GM21723 (cell line): ENCODE measurements at regions not wholly inside any gene's neighbourhood (a gene's known extent, or its start where the extent isn't known, plus 50 kb on each side); places are given as distances from the start of the nearest gene placed in this dataset.

Experiments
- ATAC-seq: cut with Tn5 transposase; IDR thresholded peaks from one replicate; pipeline ENCODE4 v1.9.1; 2021; ENCODE audit warnings: mild to moderate bottlenecking, moderate library complexity; ENCODE audit not compliant: unreplicated experiment

DNA sequence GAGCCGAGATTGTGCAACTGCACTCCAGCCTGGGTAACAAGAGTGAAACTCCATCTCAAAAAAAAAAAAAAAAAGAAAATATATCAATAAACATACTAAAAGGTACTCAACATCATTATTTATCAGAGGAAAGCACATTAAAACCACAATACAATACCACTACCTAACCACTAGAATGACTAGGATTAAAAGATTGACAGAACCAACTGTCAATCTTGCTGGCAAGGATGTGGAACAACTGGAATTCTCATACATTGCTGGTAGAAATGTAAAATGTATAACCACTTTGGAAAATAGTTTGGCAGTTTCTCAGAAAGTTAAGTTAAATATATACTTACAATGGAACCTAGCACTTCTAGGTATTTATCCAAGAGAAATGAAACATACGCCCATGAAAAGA lies 88.6 kb downstream of the B3GNT2 start:
- no peak for ATAC-seq

DNA sequence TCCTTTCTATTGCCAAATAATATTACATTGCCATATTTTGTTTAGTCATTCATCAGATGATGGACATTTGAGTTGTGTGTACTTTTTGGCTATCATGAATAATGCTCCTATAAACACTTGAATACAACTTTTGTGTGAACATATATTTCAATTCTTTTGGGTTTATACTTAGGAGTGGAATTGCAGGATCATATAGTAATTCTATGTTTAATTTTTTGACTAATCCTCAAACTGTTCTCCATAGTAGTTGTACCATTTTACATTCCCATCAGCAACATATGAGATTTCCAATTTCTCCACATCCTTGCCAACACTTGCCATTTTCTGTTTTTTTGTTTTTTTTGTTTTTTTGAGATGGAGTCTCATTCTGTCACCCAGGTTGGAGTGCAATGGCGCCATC lies 87.2 kb downstream of the B3GNT2 start:
- ATAC-seq, result no peak

DNA sequence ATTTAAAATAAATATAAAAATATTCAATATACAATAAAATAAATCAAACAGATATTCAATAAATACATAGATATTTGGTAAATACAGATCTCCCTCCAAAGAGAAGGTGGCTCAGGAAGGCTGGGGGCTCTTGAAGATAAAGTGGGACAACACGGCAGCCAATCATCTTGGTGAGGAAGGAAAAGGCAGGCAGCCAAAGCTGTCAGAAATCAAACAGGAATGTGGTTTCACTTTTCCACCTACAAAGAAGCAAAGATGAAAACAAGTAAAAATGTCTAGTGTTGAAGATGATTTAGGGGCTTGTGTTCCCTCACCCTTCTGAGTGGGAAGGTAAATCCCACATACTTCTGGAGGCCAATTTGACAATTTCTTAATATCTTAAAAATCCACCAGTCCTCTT lies 85.7 kb downstream of the B3GNT2 start:
- no peak for ATAC-seq

DNA sequence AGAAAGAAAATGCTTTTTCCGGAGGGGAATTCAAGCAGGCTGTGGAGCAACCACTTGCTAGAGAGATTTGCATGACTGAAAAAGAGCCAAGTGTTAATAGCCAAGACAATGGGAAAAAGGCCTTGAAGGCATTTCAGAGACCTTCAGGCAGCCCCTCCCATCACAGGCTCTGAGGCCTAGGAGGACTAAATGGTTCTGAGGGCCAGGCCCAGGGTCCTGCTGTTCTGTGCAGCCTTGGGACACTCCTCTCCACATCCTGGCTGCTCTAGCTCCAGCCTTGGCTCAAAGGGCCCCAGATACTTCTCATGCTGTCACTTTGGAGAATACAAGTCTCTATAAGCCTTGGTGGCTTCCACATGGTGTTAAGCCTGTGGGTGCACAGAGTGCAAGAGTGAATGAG lies 81.8 kb downstream of the B3GNT2 start:
- ATAC-seq, result no peak
